Colonic mucosa (tissue), 4 donors: ENCODE measurements at regions not wholly inside any gene's neighbourhood (a gene's known extent, or its start where the extent isn't known, plus 50 kb on each side); places are given as distances from the start of the nearest gene placed in this dataset.

Experiments
- DNase-seq: peaks from one replicate; pipeline ENCODE4 v3.0.0-alpha.2; 2020
- H3K27ac ChIP-seq: fragments of 200-600 bp; one replicate; pipeline ENCODE4 v1.8.0; 2021
- H3K27me3 ChIP-seq: fragments of 200-600 bp; one replicate; pipeline ENCODE4 v1.8.0; 2021
- H3K36me3 ChIP-seq: fragments of 200-600 bp; one replicate; pipeline ENCODE4 v1.8.0; 2021
- H3K4me1 ChIP-seq: fragments of 200-600 bp; one replicate; pipeline ENCODE4 v1.8.0; 2021; ENCODE audit warnings: mild to moderate bottlenecking
- H3K4me3 ChIP-seq: fragments of 200-600 bp; one replicate; pipeline ENCODE4 v1.8.0; 2021
- H3K9ac ChIP-seq, 2 donors: one replicate each; pipeline ENCODE4 v1.7.0; 2013; ENCODE audit warnings: control low read depth in 2 of 2, low read depth in 2 of 2, low read length in 2 of 2
- H3K9me3 ChIP-seq: fragments of 200-600 bp; one replicate; pipeline ENCODE4 v1.8.0; 2021
- intact Hi-C: fragments of 100-400 bp; cut with DNase I; formaldehyde crosslinking; loops from one replicate; pipeline ENCODE4 v1.14.1; 2022
- TF ChIP-seq, protein P1 (sequence below): fragments of 200-600 bp; IDR thresholded peaks from one replicate; pipeline ENCODE4 v1.8.0; 2022; ENCODE audit warnings: antibody characterized with exemption, mild to moderate bottlenecking
- donor health status: healthy.
- donor health status: DM: no; HTN: no; CAD: no.
- donor health status: DM: no; HTN: no; CAD: no.

DNA sequence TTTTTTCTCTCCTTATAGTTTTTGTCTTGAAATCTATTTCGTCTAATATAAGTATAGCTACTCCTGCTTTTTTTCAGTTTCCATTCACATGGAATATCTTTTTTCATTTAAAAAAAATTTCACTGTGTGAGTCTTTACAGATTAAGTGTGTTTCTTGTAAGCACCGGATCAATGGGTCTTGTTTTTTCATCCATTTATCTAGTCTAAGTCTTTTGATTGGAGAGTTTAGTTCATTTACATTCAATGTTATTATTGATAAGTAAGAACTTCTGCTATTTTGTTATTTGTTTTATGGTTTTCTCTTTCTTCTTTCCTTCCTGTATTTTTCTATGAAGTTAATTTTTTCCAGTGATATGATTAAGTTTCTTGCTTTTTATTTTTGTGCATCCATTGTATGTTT, 216.7 kb upstream of the CNTNAP2 start:
- Histone ChIP-seq H3K9ac (no peak overlapping the region), H3K27ac (no peak overlapping the region), H3K4me3 (no peak overlapping the region), H3K27me3 (no peaks in the 10 kb centered on the region), H3K36me3 (no peaks in the 10 kb centered on the region), H3K4me1 (no peaks in the 10 kb centered on the region), H3K9me3 (no peaks in the 10 kb centered on the region)
- TF ChIP-seq, protein P1, sequence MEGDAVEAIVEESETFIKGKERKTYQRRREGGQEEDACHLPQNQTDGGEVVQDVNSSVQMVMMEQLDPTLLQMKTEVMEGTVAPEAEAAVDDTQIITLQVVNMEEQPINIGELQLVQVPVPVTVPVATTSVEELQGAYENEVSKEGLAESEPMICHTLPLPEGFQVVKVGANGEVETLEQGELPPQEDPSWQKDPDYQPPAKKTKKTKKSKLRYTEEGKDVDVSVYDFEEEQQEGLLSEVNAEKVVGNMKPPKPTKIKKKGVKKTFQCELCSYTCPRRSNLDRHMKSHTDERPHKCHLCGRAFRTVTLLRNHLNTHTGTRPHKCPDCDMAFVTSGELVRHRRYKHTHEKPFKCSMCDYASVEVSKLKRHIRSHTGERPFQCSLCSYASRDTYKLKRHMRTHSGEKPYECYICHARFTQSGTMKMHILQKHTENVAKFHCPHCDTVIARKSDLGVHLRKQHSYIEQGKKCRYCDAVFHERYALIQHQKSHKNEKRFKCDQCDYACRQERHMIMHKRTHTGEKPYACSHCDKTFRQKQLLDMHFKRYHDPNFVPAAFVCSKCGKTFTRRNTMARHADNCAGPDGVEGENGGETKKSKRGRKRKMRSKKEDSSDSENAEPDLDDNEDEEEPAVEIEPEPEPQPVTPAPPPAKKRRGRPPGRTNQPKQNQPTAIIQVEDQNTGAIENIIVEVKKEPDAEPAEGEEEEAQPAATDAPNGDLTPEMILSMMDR: no peak
- DNase-seq: no peak
- intact Hi-C loops: no loop called here

DNA sequence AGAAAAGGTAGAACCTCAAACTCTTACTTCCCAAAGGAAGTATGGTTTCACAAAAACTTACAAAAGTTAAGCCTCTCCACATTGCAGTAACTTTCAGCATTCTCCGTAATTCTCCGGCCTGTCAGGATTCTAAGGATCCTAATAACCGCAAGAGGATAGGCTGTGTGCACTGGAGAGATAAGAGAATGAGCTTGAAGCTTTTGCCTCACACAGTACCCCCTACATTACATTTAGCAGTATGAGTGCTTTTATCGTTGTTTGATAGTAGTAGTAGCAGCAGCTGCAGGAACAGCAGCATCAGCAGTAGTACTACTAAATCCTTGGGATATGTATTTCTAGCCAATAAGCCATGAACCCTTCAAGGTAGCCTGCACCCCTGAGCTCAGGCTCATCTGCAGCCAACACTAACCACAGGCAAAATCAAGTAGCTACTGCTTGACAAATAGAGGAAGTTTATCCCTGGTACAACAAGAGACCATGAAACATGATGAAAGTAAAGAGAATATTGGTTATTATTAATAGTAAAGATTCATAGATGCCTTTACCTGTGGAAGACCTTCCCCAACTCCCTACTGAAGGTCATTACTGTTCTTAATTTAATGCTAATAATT, 222.6 kb upstream of the CNTNAP2 start:
- no peak overlapping the region for H3K9ac ChIP-seq
- H3K4me1 ChIP-seq: no peaks in the 10 kb centered on the region
- H3K27ac ChIP-seq: no peak overlapping the region
- intact Hi-C loops: no loop called here
- TF ChIP-seq, protein P1: no peak
- H3K36me3 ChIP-seq: no peaks in the 10 kb centered on the region
- DNase-seq: no peak
- no peaks in the 10 kb centered on the region for H3K9me3 ChIP-seq
- H3K4me3 ChIP-seq: no peak overlapping the region
- no peaks in the 10 kb centered on the region for H3K27me3 ChIP-seq

DNA sequence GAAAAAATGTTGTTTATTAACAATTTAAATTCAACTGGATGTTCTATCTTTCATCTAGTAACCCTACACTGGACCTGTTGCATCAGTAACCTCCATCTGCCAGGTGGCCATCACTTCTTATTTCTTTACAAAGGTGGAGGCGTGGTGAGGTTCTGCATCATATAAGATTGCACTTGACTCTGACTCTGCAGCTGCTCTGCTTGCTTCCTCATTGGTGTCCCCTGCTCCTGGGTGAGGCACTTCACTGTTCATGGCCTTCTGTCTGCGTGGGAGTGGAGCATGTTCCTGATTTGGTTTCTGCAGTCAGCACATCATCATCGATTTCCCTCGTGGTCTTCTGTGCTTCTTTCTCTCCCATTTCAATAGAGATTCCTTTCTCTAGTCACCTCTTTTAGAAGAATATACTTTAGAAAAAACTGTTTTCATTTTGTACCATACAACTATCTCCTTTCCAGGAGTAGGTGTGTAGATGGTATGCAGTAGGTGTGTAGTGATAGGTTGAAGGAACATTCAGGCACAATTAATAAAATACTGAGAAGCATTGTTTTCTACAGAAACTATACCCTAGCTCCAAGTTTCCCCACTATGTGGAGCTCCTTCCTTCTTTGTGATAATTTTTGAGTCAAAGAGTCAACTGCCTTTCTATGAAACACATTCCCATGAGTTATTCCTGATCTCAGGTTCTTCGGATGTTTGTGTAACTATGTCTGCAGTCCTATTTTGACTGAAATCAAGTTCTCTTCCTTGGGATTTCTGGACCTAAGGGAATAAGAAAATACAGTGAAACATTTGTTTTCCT, 231.7 kb upstream of the CNTNAP2 start:
- Histone ChIP-seq H3K27me3 (no peaks in the 10 kb centered on the region), H3K9me3 (no peaks in the 10 kb centered on the region), H3K36me3 (no peaks in the 10 kb centered on the region), H3K4me1 (no peaks in the 10 kb centered on the region), H3K9ac (no peak overlapping the region), H3K4me3 (no peak overlapping the region), H3K27ac (no peak overlapping the region)
- no peak for DNase-seq
- TF ChIP-seq, protein P1: no peak
- intact Hi-C loops: no loop called here

DNA sequence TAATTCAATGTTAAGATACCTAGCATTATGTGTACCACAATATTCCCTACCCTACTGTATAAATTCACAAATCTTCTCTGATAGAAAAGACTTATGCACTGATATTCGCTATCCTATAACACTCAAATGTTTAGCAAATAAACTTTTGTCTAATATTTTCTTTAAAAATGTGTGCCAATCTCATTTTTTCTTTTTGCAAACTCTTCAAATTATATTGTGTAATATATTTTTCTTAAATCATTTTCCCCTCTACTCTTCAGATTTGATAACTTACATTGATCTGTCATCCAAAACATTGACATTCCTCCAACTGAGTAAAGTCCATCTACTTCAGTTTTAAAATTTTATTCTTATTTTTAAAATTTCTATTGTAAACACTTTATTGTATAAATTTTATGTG, 240.2 kb upstream of the CNTNAP2 start:
- intact Hi-C loops: no loop called here

DNA sequence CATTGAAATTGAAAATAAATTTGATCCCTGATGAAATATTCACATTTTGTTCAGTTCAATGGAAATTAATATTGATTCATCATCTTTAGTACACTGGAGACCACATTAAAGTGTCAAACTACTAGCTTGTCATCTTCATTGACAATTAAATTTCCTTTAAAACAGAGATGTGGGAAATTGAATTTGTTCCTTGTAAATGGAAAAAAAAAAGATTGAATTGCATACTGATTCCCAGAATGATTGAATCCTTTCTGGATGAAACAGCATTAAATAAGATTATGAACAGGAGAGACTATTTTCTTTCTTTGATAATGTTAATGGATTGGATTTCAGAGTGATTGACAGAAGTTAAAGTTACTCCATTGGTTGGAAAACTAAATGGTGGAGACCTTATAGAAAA, 241.3 kb upstream of the CNTNAP2 start:
- TF ChIP-seq, protein P1: no peak
- H3K9me3 ChIP-seq: no peaks in the 10 kb centered on the region
- H3K36me3 ChIP-seq: no peaks in the 10 kb centered on the region
- intact Hi-C loops: no loop called here
- no peaks in the 10 kb centered on the region for H3K27me3 ChIP-seq
- H3K27ac ChIP-seq: no peak overlapping the region
- H3K4me1 ChIP-seq: no peaks in the 10 kb centered on the region
- no peak overlapping the region for H3K4me3 ChIP-seq
- no peak for DNase-seq
- no peak overlapping the region for H3K9ac ChIP-seq

More for the DNA sequence above, 240.2 kb upstream of the CNTNAP2 start:
- no peaks in the 10 kb centered on the region for H3K4me1 ChIP-seq
- no peaks in the 10 kb centered on the region for H3K36me3 ChIP-seq
- no peak overlapping the region for H3K4me3 ChIP-seq
- DNase-seq: no peak
- H3K27ac ChIP-seq: no peak overlapping the region
- no peaks in the 10 kb centered on the region for H3K9me3 ChIP-seq
- TF ChIP-seq, protein P1: no peak
- no peak overlapping the region for H3K9ac ChIP-seq
- no peaks in the 10 kb centered on the region for H3K27me3 ChIP-seq
